PFSK-1 (cell line): ENCODE measurements at regions not wholly inside any gene's neighbourhood (a gene's known extent, or its start where the extent isn't known, plus 50 kb on each side); places are given as distances from the start of the nearest gene placed in this dataset.

ENCODE experiments used
- POLR2AphosphoS5 ChIP-seq: IDR thresholded peaks from 2 replicates; pipeline ENCODE4 v1.6.1; 2012; ENCODE audit warnings: low read depth, mild to moderate bottlenecking, control low read depth, low read length, moderate library complexity
- REST ChIP-seq, 2 experiments: IDR thresholded peaks; 2 replicates each; pipeline versions ENCODE4 v1.6.1 to v1.8.0; 2011 to 2012; ENCODE audit warnings: low read depth in 2 of 2, low read length in 2 of 2, control low read depth in 1 of 2, inconsistent platforms in 1 of 2, mild to moderate bottlenecking in 1 of 2, moderate library complexity in 1 of 2; ENCODE audit not compliant: insufficient read depth in 1 of 2

GRCh38 chr3:124486324-124486723 lies 243.9 kb upstream of the UMPS start:
- TF ChIP-seq POLR2AphosphoS5 (no peak), REST (IDR thresholded peaks at IDR 0.05; ENCODE audit: insufficient read depth in 1 of 2, low read depth in 2 of 2, low read length in 2 of 2) (no peak)
